ENCODE measurements at regions not wholly inside any gene's neighbourhood (a gene's known extent, or its start where the extent isn't known, plus 50 kb on each side); places are given as distances from the start of the nearest gene placed in this dataset.
"Not testable (repeated sequence)": the region's sequence is repeated elsewhere in the genome, so short reads cannot be mapped to it uniquely, and the experiment has no call there.

GRCh38 chr14:59018978-59019377, 169.5 kb upstream of the DAAM1 start:
- DNase-seq, result no peak

- peak; percentile 34 for DNase-seq
Measured at GRCh38 chr14:59020382-59020781, 168.1 kb upstream of the DAAM1 start.

GRCh38 chr14:59022144-59022543, 166.3 kb upstream of the DAAM1 start:
- DNase-seq, result peak; percentile 10

GRCh38 chr14:59026081-59026480, 162.4 kb upstream of the DAAM1 start:
- no peak for DNase-seq

- peak; percentile 33 for DNase-seq
Measured at GRCh38 chr14:59026640-59027039, 161.8 kb upstream of the DAAM1 start.

GRCh38 chr14:59028476-59029202, 159.8 kb upstream of the DAAM1 start:
- peak; percentile 97 for DNase-seq

- DNase-seq, result no peak
Measured at GRCh38 chr14:59032826-59033225, 155.6 kb upstream of the DAAM1 start.

- DNase-seq, result no peak
Measured at GRCh38 chr14:59036134-59036533, 152.3 kb upstream of the DAAM1 start.

GRCh38 chr14:59037086-59037485, 151.4 kb upstream of the DAAM1 start:
- no peak for DNase-seq

- DNase-seq, result no peak
Measured at GRCh38 chr14:59037620-59038019, 150.8 kb upstream of the DAAM1 start.

- no peak for DNase-seq
Measured at GRCh38 chr14:59038746-59039145, 149.7 kb upstream of the DAAM1 start.

GRCh38 chr14:59041308-59041707, 147.2 kb upstream of the DAAM1 start:
- no peak for DNase-seq

GRCh38 chr14:59044707-59045106, 143.8 kb upstream of the DAAM1 start:
- DNase-seq, result no peak

- DNase-seq, result no peak
Measured at GRCh38 chr14:59046746-59047145, 141.7 kb upstream of the DAAM1 start.

GRCh38 chr14:59055006-59055405, 133.5 kb upstream of the DAAM1 start:
- DNase-seq, result no peak

GRCh38 chr14:59055439-59056045, 132.9 kb upstream of the DAAM1 start:
- peak; percentile 33 for DNase-seq

- DNase-seq, result no peak
Measured at GRCh38 chr14:59057551-59057950, 130.9 kb upstream of the DAAM1 start.

GRCh38 chr14:59058776-59059175, 129.7 kb upstream of the DAAM1 start:
- DNase-seq, result not testable (repeated sequence)

- no peak for DNase-seq
Measured at GRCh38 chr14:59060841-59061240, 127.6 kb upstream of the DAAM1 start.

- DNase-seq, result no peak
Measured at GRCh38 chr14:59061292-59061691, 127.2 kb upstream of the DAAM1 start.

- no peak for DNase-seq
Measured at GRCh38 chr14:59063259-59063658, 125.2 kb upstream of the DAAM1 start.

- DNase-seq, result no peak
Measured at GRCh38 chr14:59067127-59067894, 121.2 kb upstream of the DAAM1 start.

GRCh38 chr14:59069163-59069854, 119.2 kb upstream of the DAAM1 start:
- no peak for DNase-seq

Measured in HCEC 1CT (cell line).